ENCODE measurements at regions not wholly inside any gene's neighbourhood (a gene's known extent, or its start where the extent isn't known, plus 50 kb on each side); places are given as distances from the start of the nearest gene placed in this dataset.

GRCh38 chr2:13542061-13542460, 825.3 kb downstream of the TRIB2 start:
- TF ChIP-seq SPI1 (IDR thresholded peaks at IDR 0.05; ENCODE audit: borderline replicate concordance, low read depth) = no peak
- TF ChIP-seq POLR2AphosphoS5 (IDR thresholded peaks at IDR 0.05; ENCODE audit: low read depth) = no peak
- TF ChIP-seq REST (IDR thresholded peaks at IDR 0.05; ENCODE audit: insufficient replicate concordance, low read depth) = no peak
- TF ChIP-seq GABPA (IDR thresholded peaks at IDR 0.05; ENCODE audit: low read depth) = no peak
- no peak for TF ChIP-seq CTCF (IDR thresholded peaks at IDR 0.05; ENCODE audit: insufficient read depth, low read length)
- Histone ChIP-seq H3K4me3 (replicated peaks; ENCODE audit: insufficient read depth, low read length) (no peak overlapping the region), H3K27me3 (ENCODE audit: insufficient read depth, poor library complexity, severe bottlenecking) (no peaks in the 10 kb centered on the region), H3K27ac (replicated peaks) (no peak overlapping the region)
- DNase-seq (ENCODE audit: low read depth in 1 of 2, low spot score in 1 of 2) = no peak

- no peak overlapping the region for H3K4me3 ChIP-seq (replicated peaks; ENCODE audit: insufficient read depth, low read length)
- H3K27ac ChIP-seq (replicated peaks) = no peak overlapping the region
- no peaks in the 10 kb centered on the region for H3K27me3 ChIP-seq (ENCODE audit: insufficient read depth, poor library complexity, severe bottlenecking)
- no peak for DNase-seq (ENCODE audit: low read depth in 1 of 2, low spot score in 1 of 2)
- no peak for TF ChIP-seq SPI1 (IDR thresholded peaks at IDR 0.05; ENCODE audit: borderline replicate concordance, low read depth)
- TF ChIP-seq CTCF (IDR thresholded peaks at IDR 0.05; ENCODE audit: insufficient read depth, low read length) = no peak
- no peak for TF ChIP-seq POLR2AphosphoS5 (IDR thresholded peaks at IDR 0.05; ENCODE audit: low read depth)
- no peak for TF ChIP-seq REST (IDR thresholded peaks at IDR 0.05; ENCODE audit: insufficient replicate concordance, low read depth)
- TF ChIP-seq GABPA (IDR thresholded peaks at IDR 0.05; ENCODE audit: low read depth) = no peak
These were observed 825.9 kb downstream of the TRIB2 start for GRCh38 chr2:13542642-13543041.

GRCh38 chr2:13543550-13543949, 826.8 kb downstream of the TRIB2 start:
- no peak for DNase-seq (ENCODE audit: low read depth in 1 of 2, low spot score in 1 of 2)
- Histone ChIP-seq H3K4me3 (replicated peaks; ENCODE audit: insufficient read depth, low read length) (no peak overlapping the region), H3K27ac (replicated peaks) (no peak overlapping the region), H3K27me3 (ENCODE audit: insufficient read depth, poor library complexity, severe bottlenecking) (no peaks in the 10 kb centered on the region)
- TF ChIP-seq GABPA (IDR thresholded peaks at IDR 0.05; ENCODE audit: low read depth) (no peak), REST (IDR thresholded peaks at IDR 0.05; ENCODE audit: insufficient replicate concordance, low read depth) (no peak), POLR2AphosphoS5 (IDR thresholded peaks at IDR 0.05; ENCODE audit: low read depth) (no peak), SPI1 (IDR thresholded peaks at IDR 0.05; ENCODE audit: borderline replicate concordance, low read depth) (no peak), CTCF (IDR thresholded peaks at IDR 0.05; ENCODE audit: insufficient read depth, low read length) (no peak)
